H1 (cell line): ENCODE measurements at regions not wholly inside any gene's neighbourhood (a gene's known extent, or its start where the extent isn't known, plus 50 kb on each side); places are given as distances from the start of the nearest gene placed in this dataset.

Source experiments
- CTCF ChIA-PET: fragments of 300-600 bp; sonication (Branson Sonifier 250); formaldehyde crosslinking; loops from one replicate; lab custom pipeline; 2021; ENCODE audit not compliant: partially characterized antibody; lab: Charles Lee
- POLR2A ChIA-PET: fragments of 300-600 bp; sonication (Branson Sonifier 250); formaldehyde crosslinking; loops from one replicate; lab custom pipeline; 2021; ENCODE audit warnings: inconsistent platforms; ENCODE audit not compliant: partially characterized antibody; lab: Charles Lee
- DNase-seq, 2 experiments: peaks; one replicate each; pipeline versions ENCODE4 v3.0.0 to v3.0.0-alpha.2; 2010 to 2022; ENCODE audit warnings: low spot score in 2 of 2, low read depth in 1 of 2, mixed read lengths in 1 of 2
- FAIRE-seq: peaks from 2 replicates; lab custom pipeline; 2011; peaks lifted over from hg19 to GRCh38; lab: Jason Lieb, UNC
- H2AFZ ChIP-seq: 2 replicates; pipeline ENCODE4 v1.8.1; 2012; ENCODE audit warnings: low read length, inconsistent platforms
- H2AK5ac ChIP-seq: 2 replicates; pipeline ENCODE4 v1.6.1; 2013; ENCODE audit warnings: low read depth, low read length
- H2BK120ac ChIP-seq: replicated peaks from 2 replicates; pipeline ENCODE3; 2013; ENCODE audit warnings: low read depth, low read length, inconsistent platforms
- H2BK12ac ChIP-seq: 2 replicates; pipeline ENCODE4 v1.6.1; 2013; ENCODE audit warnings: low read depth, low read length
- H2BK15ac ChIP-seq: 2 replicates; pipeline ENCODE4 v1.6.1; 2013; ENCODE audit warnings: low read length
- H2BK20ac ChIP-seq: 2 replicates; pipeline ENCODE4 v1.6.1; 2013; ENCODE audit warnings: low read length
- H2BK5ac ChIP-seq: 2 replicates; pipeline ENCODE4 v1.6.1; 2013; ENCODE audit warnings: low read depth, low read length
- H3K14ac ChIP-seq: 2 replicates; pipeline ENCODE4 v1.6.1; 2013; ENCODE audit warnings: inconsistent platforms; ENCODE audit not compliant: insufficient read length
- H3K18ac ChIP-seq: 2 replicates; pipeline ENCODE4 v1.6.1; 2013; ENCODE audit warnings: low read length; ENCODE audit errors: extremely low read depth
- H3K23ac ChIP-seq: 2 replicates; pipeline ENCODE4 v1.6.1; 2013; ENCODE audit warnings: inconsistent platforms; ENCODE audit not compliant: insufficient read length
- H3K23me2 ChIP-seq: 2 replicates; pipeline ENCODE4 v1.6.1; 2013; ENCODE audit warnings: low read depth, low read length
- H3K27ac ChIP-seq: 2 replicates; pipeline ENCODE4 v1.6.1; 2011; ENCODE audit warnings: low read depth, low read length, inconsistent platforms
- H3K27me3 ChIP-seq, 4 experiments: replicated peaks in 1 of 4; 1 replicate in 1 of 4; 2 replicates in 3 of 4; pipeline versions ENCODE4 v1.6.1 to v1.8.1; 2011 to 2013; ENCODE audit warnings: low read length in 3 of 4, mild to moderate bottlenecking in 3 of 4, inconsistent platforms in 2 of 4, mixed read lengths in 2 of 4, moderate library complexity in 1 of 4; ENCODE audit not compliant: control insufficient read depth in 3 of 4, insufficient read depth in 3 of 4; ENCODE audit errors: extremely low read depth in 1 of 4
- H3K36me3 ChIP-seq, 4 experiments: 2 replicates each; pipeline versions ENCODE4 v1.6.1 to v1.8.1; 2011 to 2013; ENCODE audit warnings: mild to moderate bottlenecking in 4 of 4, low read length in 3 of 4, moderate library complexity in 2 of 4, control low read depth in 1 of 4, inconsistent platforms in 1 of 4; ENCODE audit not compliant: insufficient read depth in 4 of 4, control insufficient read depth in 2 of 4
- H3K4ac ChIP-seq: replicated peaks from 2 replicates; pipeline ENCODE3; 2013; ENCODE audit warnings: low read length, low read depth, mixed read lengths, inconsistent platforms; ENCODE audit not compliant: insufficient read length
- H3K4me1 ChIP-seq, 4 experiments: replicated peaks in 1 of 4; 1 replicate in 1 of 4; 2 replicates in 3 of 4; pipeline versions ENCODE4 v1.6.1 to v1.8.1; 2011 to 2013; ENCODE audit warnings: low read length in 3 of 4, inconsistent platforms in 2 of 4, mixed read lengths in 1 of 4; ENCODE audit not compliant: insufficient read depth in 4 of 4, control insufficient read depth in 3 of 4
- H3K4me2 ChIP-seq, 2 experiments: 2 replicates each; pipeline versions ENCODE4 v1.6.1 to v1.8.1; 2011 to 2013; ENCODE audit warnings: low read depth in 2 of 2, low read length in 2 of 2, control low read depth in 1 of 2, inconsistent platforms in 1 of 2, mild to moderate bottlenecking in 1 of 2; ENCODE audit not compliant: insufficient read depth in 1 of 2
- H3K4me3 ChIP-seq, 4 experiments: fragments of 200-600, 300-600 bp in 1 of 4; sonication (generic), shearing (Covaris generic), sonication (Bioruptor Twin) in 1 of 4; 2 replicates each; pipeline versions ENCODE4 v1.5.1 to v1.8.1; 2011 to 2016; ENCODE audit warnings: low read length in 4 of 4, low read depth in 3 of 4, control low read depth in 2 of 4, inconsistent platforms in 2 of 4, mild to moderate bottlenecking in 2 of 4, mixed read lengths in 1 of 4, moderate library complexity in 1 of 4; ENCODE audit not compliant: insufficient read depth in 2 of 4; ENCODE audit errors: extremely low read depth in 1 of 4
- H3K56ac ChIP-seq: replicated peaks from 2 replicates; pipeline ENCODE3; 2013; ENCODE audit warnings: low read depth, mild to moderate bottlenecking, mixed read lengths, low read length, inconsistent platforms; ENCODE audit not compliant: insufficient read length
- H3K79me1 ChIP-seq: 2 replicates; pipeline ENCODE4 v1.6.1; 2013; ENCODE audit warnings: low read depth, low read length, control low read depth
- H3K79me2 ChIP-seq, 2 experiments: 2 replicates each; pipeline versions ENCODE4 v1.6.1 to v1.8.1; 2012 to 2013; ENCODE audit warnings: low read length in 2 of 2, mild to moderate bottlenecking in 2 of 2, inconsistent platforms in 1 of 2; ENCODE audit not compliant: insufficient read depth in 2 of 2, control insufficient read depth in 1 of 2
- H3K9ac ChIP-seq, 4 experiments: replicated peaks in 1 of 4; 1 replicate in 1 of 4; 2 replicates in 3 of 4; pipeline versions ENCODE4 v1.6.1 to v1.8.1; 2011 to 2013; ENCODE audit warnings: low read depth in 3 of 4, low read length in 3 of 4, control low read depth in 2 of 4, mild to moderate bottlenecking in 2 of 4, moderate library complexity in 2 of 4, inconsistent platforms in 1 of 4; ENCODE audit errors: extremely low read depth in 1 of 4
- H3K9me3 ChIP-seq, 2 experiments: 2 replicates each; pipeline versions ENCODE4 v1.6.1 to v1.8.1; 2012 to 2013; ENCODE audit warnings: mild to moderate bottlenecking in 2 of 2, moderate library complexity in 2 of 2, control low read depth in 1 of 2, inconsistent platforms in 1 of 2, low read depth in 1 of 2, low read length in 1 of 2, mixed read lengths in 1 of 2; ENCODE audit not compliant: insufficient read depth in 2 of 2
- H4K20me1 ChIP-seq, 2 experiments: replicated peaks in 1 of 2; 2 replicates each; pipeline versions ENCODE3 to v1.8.1; 2011 to 2013; ENCODE audit warnings: inconsistent platforms in 2 of 2, low read length in 2 of 2, mild to moderate bottlenecking in 1 of 2; ENCODE audit not compliant: insufficient read depth in 2 of 2, control insufficient read depth in 1 of 2
- H4K5ac ChIP-seq: 2 replicates; pipeline ENCODE4 v1.6.1; 2013; ENCODE audit warnings: low read length, low read depth, mixed read lengths, inconsistent platforms; ENCODE audit not compliant: insufficient read length
- H4K8ac ChIP-seq: 2 replicates; pipeline ENCODE4 v1.8.0; 2013; ENCODE audit warnings: mild to moderate bottlenecking, moderate library complexity, low read length, inconsistent platforms; ENCODE audit not compliant: insufficient read depth; ENCODE audit errors: extremely low read depth
- H4K91ac ChIP-seq: replicated peaks from 2 replicates; pipeline ENCODE3; 2013; ENCODE audit warnings: low read length, mixed read lengths, inconsistent platforms; ENCODE audit not compliant: insufficient read length
- CREB1 ChIP-seq: IDR thresholded peaks from 2 replicates; pipeline ENCODE4 v1.6.1; 2012; ENCODE audit warnings: inconsistent platforms
- JUND ChIP-seq: IDR thresholded peaks from 2 replicates; pipeline ENCODE4 v1.6.1; 2011; ENCODE audit warnings: mild to moderate bottlenecking, improper control_type of control experiment, low read length
- RNF2 ChIP-seq: fragments of 200-900, 300-1000 bp; sonication (generic); IDR thresholded peaks from 2 replicates; pipeline ENCODE4 v1.7.1; 2016; ENCODE audit warnings: borderline replicate concordance, low read depth, mild to moderate bottlenecking, antibody characterized with exemption, low read length; ENCODE audit not compliant: poor library complexity, severe bottlenecking; ENCODE audit errors: missing control alignments
- WGBS, 2 experiments: shearing (Covaris generic) in 1 of 2; methylation state at CpG; one replicate each; pipeline versions ENCODE4 v1.1.6 to v1.1.7; 2013 to 2015; ENCODE audit warnings: low lambda C conversion rate in 2 of 2, mixed read lengths in 2 of 2, inconsistent platforms in 1 of 2, low coverage in 1 of 2, missing lambda C conversion rate in 1 of 2; ENCODE audit not compliant: insufficient replicate concordance in 2 of 2, insufficient coverage in 1 of 2, insufficient read length in 1 of 2; ENCODE audit errors: extremely low coverage in 1 of 2, missing lambda C conversion rate in 1 of 2; 5-methylcytosine and 5-hydroxymethylcytosine counted together

- Histone ChIP-seq H4K91ac (no peak overlapping the region), H3K4me3 (no peak overlapping the region), H3K18ac (no peak overlapping the region), H2BK5ac (no peak overlapping the region), H2BK15ac (no peak overlapping the region), H2AK5ac (no peak overlapping the region), H3K36me3 (peaks cover 0 to 3% (median 0%) of the 10 kb centered on the region in 4 experiments; a peak in 1 of 8 replicates), H2BK12ac (no peak overlapping the region), H3K79me1 (no peaks in the 10 kb centered on the region), H3K56ac (no peak overlapping the region), H3K79me2 (no peaks in the 10 kb centered on the region), H3K23me2 (no peaks in the 10 kb centered on the region), H3K27me3 (no peaks in the 10 kb centered on the region), H3K23ac (no peak overlapping the region), H2AFZ (no peak overlapping the region), H3K9me3 (peaks cover 3 to 10% of the 10 kb centered on the region in 2 experiments), H4K8ac (no peak overlapping the region), H2BK120ac (no peak overlapping the region), H2BK20ac (no peak overlapping the region), H3K4me1 (peaks cover 0 to 8% (median 2%) of the 10 kb centered on the region in 4 experiments; a peak in 3 of 7 replicates), H4K20me1 (no peaks in the 10 kb centered on the region), H3K14ac (no peak overlapping the region), H3K4ac (no peak overlapping the region), H3K9ac (no peak overlapping the region), H4K5ac (no peak overlapping the region), H3K27ac (no peak overlapping the region), H3K4me2 (no peak overlapping the region)
- FAIRE-seq (no peak), DNase-seq (no peak)
- ChIA-PET POLR2A (no interaction called here), CTCF (no interaction called here)
- TF ChIP-seq RNF2 (no peak), CREB1 (no peak), JUND (peak; percentile 79)
- WGBS, 2 experiments: 98% methylated on average over 2 of the region's 2 CpGs; no CpG with 5 or more reads in 1 of the 2 experiments
These were observed 578.9 kb upstream of the ATP2B1 start for GRCh38 chr12:90287585-90287984.
